A673 (cell line): ENCODE measurements at regions not wholly inside any gene's neighbourhood (a gene's known extent, or its start where the extent isn't known, plus 50 kb on each side); places are given as distances from the start of the nearest gene placed in this dataset.

Source experiments
- BruUV-seq: library from RNA; stranded (reverse); fragments of 400-500 nt; replicated peaks from 2 replicates; lab custom pipeline; 2021; lab: Mats Ljungman, UMichigan
- CTCF ChIA-PET: fragments of 300-600 bp; sonication (Branson Sonifier 250); formaldehyde crosslinking; loops from one replicate; lab custom pipeline; 2022; ENCODE audit warnings: antibody characterized with exemption; lab: Charles Lee
- POLR2A ChIA-PET: fragments of 300-600 bp; sonication (Branson Sonifier 250); formaldehyde crosslinking; loops from one replicate; lab custom pipeline; 2022; ENCODE audit warnings: antibody characterized with exemption; ENCODE audit not compliant: low non-redundant PET; lab: Charles Lee
- DNase-seq: peaks from one replicate; pipeline ENCODE4 v3.0.0-alpha.2; 2015; ENCODE audit warnings: low spot score
- H3K27ac ChIP-seq: fragments of 200-600 bp; sonication (generic); 2 replicates; pipeline ENCODE4 v1.5.1; 2016; ENCODE audit warnings: mixed run types, low read depth, mild to moderate bottlenecking, mixed read lengths, antibody characterized with exemption, low read length; ENCODE audit not compliant: poor library complexity, severe bottlenecking
- H3K27me3 ChIP-seq: fragments of 200-600 bp; sonication (generic); replicated peaks from 2 replicates; pipeline ENCODE4 v1.6.1; 2017; ENCODE audit warnings: mixed run types, low read depth, mild to moderate bottlenecking, mixed read lengths, antibody characterized with exemption, low read length; ENCODE audit not compliant: insufficient read depth, poor library complexity
- H3K36me3 ChIP-seq: fragments of 200-600 bp; sonication (generic); 2 replicates; pipeline ENCODE4 v1.6.1; 2016; ENCODE audit warnings: mixed run types, mild to moderate bottlenecking, mixed read lengths, antibody characterized with exemption, low read length; ENCODE audit not compliant: insufficient read depth, poor library complexity, severe bottlenecking
- H3K4me1 ChIP-seq: fragments of 200-600 bp; sonication (generic); 2 replicates; pipeline ENCODE4 v1.6.1; 2017; ENCODE audit warnings: mixed run types, mild to moderate bottlenecking, mixed read lengths, antibody characterized with exemption, low read length; ENCODE audit not compliant: insufficient read depth, poor library complexity, severe bottlenecking
- H3K4me3 ChIP-seq: fragments of 200-600 bp; sonication (generic); 2 replicates; pipeline ENCODE4 v1.5.1; 2016; ENCODE audit warnings: low read depth, mixed run types, mild to moderate bottlenecking, mixed read lengths, low read length; ENCODE audit not compliant: poor library complexity, severe bottlenecking
- H3K9me3 ChIP-seq: fragments of 200-600 bp; sonication (generic); 2 replicates; pipeline ENCODE4 v1.6.1; 2016; ENCODE audit warnings: mixed run types, low read depth, mild to moderate bottlenecking, mixed read lengths, antibody characterized with exemption, low read length; ENCODE audit not compliant: poor library complexity, severe bottlenecking
- CTCF ChIP-seq: fragments of 300-800, 200-600 bp; sonication (generic); conservative IDR thresholded peaks from 2 replicates; pipeline ENCODE4 v1.5.1; 2017; ENCODE audit warnings: low read depth, mild to moderate bottlenecking, antibody characterized with exemption, low read length, moderate library complexity, mixed read lengths
- EZH2 ChIP-seq: fragments of 200-600 bp; sonication (generic); IDR thresholded peaks from 2 replicates; pipeline ENCODE4 v1.6.1; 2017; ENCODE audit warnings: borderline replicate concordance, low read depth, mild to moderate bottlenecking, mixed read lengths, antibody characterized with exemption, low read length; ENCODE audit not compliant: poor library complexity, severe bottlenecking
- intact Hi-C: fragments of 100-400 bp; cut with micrococcal nuclease; formaldehyde crosslinking; loops from one replicate; pipeline ENCODE4 v1.10.0; 2022; ENCODE audit not compliant: unreplicated experiment

- no peak overlapping the region for H3K4me3 ChIP-seq
- DNase-seq: no peak
- CTCF ChIA-PET: no interaction called here
- TF ChIP-seq EZH2 (no peak), CTCF (no peak)
- H3K4me1 ChIP-seq: peaks cover 9% of the 10 kb centered on the region
- POLR2A ChIA-PET: no interaction called here
- H3K27ac ChIP-seq: no peak overlapping the region
- no peaks in the 10 kb centered on the region for H3K27me3 ChIP-seq
- H3K36me3 ChIP-seq: no peaks in the 10 kb centered on the region
- intact Hi-C loops: no loop called here
- no TSS peak for BruUV-seq
- no peaks in the 10 kb centered on the region for H3K9me3 ChIP-seq
Observed at GRCh38 chr2:236892721-236893120, 193.0 kb upstream of the COPS8 start.

GRCh38 chr2:236894791-236895190 is 190.9 kb upstream of the COPS8 start:
- Histone ChIP-seq H3K9me3 (no peaks in the 10 kb centered on the region), H3K27me3 (peaks cover 5% of the 10 kb centered on the region), H3K4me3 (no peak overlapping the region), H3K27ac (no peak overlapping the region), H3K4me1 (no peaks in the 10 kb centered on the region), H3K36me3 (no peaks in the 10 kb centered on the region)
- CTCF ChIA-PET: no interaction called here
- POLR2A ChIA-PET: no interaction called here
- no TSS peak for BruUV-seq
- intact Hi-C loops: no loop called here
- TF ChIP-seq CTCF: no peak
- DNase-seq: no peak

- Histone ChIP-seq H3K4me3 (no peak overlapping the region), H3K4me1 (no peaks in the 10 kb centered on the region), H3K27ac (no peak overlapping the region), H3K9me3 (no peaks in the 10 kb centered on the region), H3K36me3 (no peaks in the 10 kb centered on the region), H3K27me3 (peaks cover 8% of the 10 kb centered on the region)
- ChIA-PET CTCF (no interaction called here), POLR2A (no interaction called here)
- no peak for TF ChIP-seq CTCF
- no peak for TF ChIP-seq EZH2
- no peak for DNase-seq
- intact Hi-C loops: no loop called here
- BruUV-seq: no TSS peak
Observed at GRCh38 chr2:236895497-236895896, 190.2 kb upstream of the COPS8 start.
